Panc1 (cell line): ENCODE measurements at regions not wholly inside any gene's neighbourhood (a gene's known extent, or its start where the extent isn't known, plus 50 kb on each side); places are given as distances from the start of the nearest gene placed in this dataset.

Experiments used
- CTCF ChIP-seq: fragments of 450-650 bp; IDR thresholded peaks from 2 replicates; pipeline ENCODE4 v1.5.1; 2017; ENCODE audit warnings: mild to moderate bottlenecking
- POLR2AphosphoS5 ChIP-seq: IDR thresholded peaks from 2 replicates; pipeline ENCODE4 v1.6.1; 2012; ENCODE audit warnings: mild to moderate bottlenecking, low read depth, low read length, moderate library complexity
- REST ChIP-seq, 2 experiments: IDR thresholded peaks; 2 replicates each; pipeline ENCODE4 v1.6.1; 2011 to 2012; ENCODE audit warnings: low read depth in 2 of 2, control low read depth in 1 of 2, low read length in 1 of 2, mild to moderate bottlenecking in 1 of 2, moderate library complexity in 1 of 2; ENCODE audit not compliant: insufficient read depth in 1 of 2

- TF ChIP-seq CTCF (no peak), POLR2AphosphoS5 (no peak), REST (IDR thresholded peaks at IDR 0.05; ENCODE audit: insufficient read depth in 1 of 2, low read depth in 2 of 2, low read length in 1 of 2) (no peak)
Measured at GRCh38 chr10:33680036-33680435, 345.6 kb upstream of the NRP1 start.
